ENCODE measurements at regions not wholly inside any gene's neighbourhood (a gene's known extent, or its start where the extent isn't known, plus 50 kb on each side); places are given as distances from the start of the nearest gene placed in this dataset.

GRCh38 chr6:14059791-14060436, 57.7 kb upstream of the CD83 start:
- no peaks in the 10 kb centered on the region for H3K4me1 ChIP-seq
- intact Hi-C loops (cut with DNase I; ENCODE audit: low total_unique reads), result no loop called here
- H3K4me3 ChIP-seq, result no peak overlapping the region
- TF ChIP-seq POLR2A (IDR thresholded peaks at IDR 0.05) (no peak), CTCF (IDR thresholded peaks at IDR 0.05) (no peak)
- DNase-seq, result no peak
- no peak overlapping the region for H3K27ac ChIP-seq
- H3K36me3 ChIP-seq, result no peaks in the 10 kb centered on the region
- H3K27me3 ChIP-seq, result no peaks in the 10 kb centered on the region
- no peaks in the 10 kb centered on the region for H3K9me3 ChIP-seq

GRCh38 chr6:14060971-14061370, 56.6 kb upstream of the CD83 start:
- Histone ChIP-seq H3K36me3 (no peaks in the 10 kb centered on the region), H3K4me1 (no peaks in the 10 kb centered on the region), H3K27me3 (no peaks in the 10 kb centered on the region), H3K4me3 (no peak overlapping the region), H3K27ac (no peak overlapping the region), H3K9me3 (no peaks in the 10 kb centered on the region)
- no peak for DNase-seq
- TF ChIP-seq CTCF (IDR thresholded peaks at IDR 0.05) (no peak), POLR2A (IDR thresholded peaks at IDR 0.05) (no peak)
- intact Hi-C loops (cut with DNase I; ENCODE audit: low total_unique reads), result no loop called here

- Histone ChIP-seq H3K27ac (no peak overlapping the region), H3K9me3 (no peaks in the 10 kb centered on the region), H3K36me3 (no peaks in the 10 kb centered on the region), H3K27me3 (no peaks in the 10 kb centered on the region), H3K4me1 (no peaks in the 10 kb centered on the region), H3K4me3 (no peak overlapping the region)
- intact Hi-C loops (cut with DNase I; ENCODE audit: low total_unique reads), result no loop called here
- no peak for DNase-seq
- TF ChIP-seq CTCF (IDR thresholded peaks at IDR 0.05), result no peak
- no peak for TF ChIP-seq POLR2A (IDR thresholded peaks at IDR 0.05)
Measured at GRCh38 chr6:14061643-14062042, 55.9 kb upstream of the CD83 start.

- no peak for DNase-seq
- Histone ChIP-seq H3K9me3 (no peaks in the 10 kb centered on the region), H3K27ac (no peak overlapping the region), H3K36me3 (no peaks in the 10 kb centered on the region), H3K27me3 (no peaks in the 10 kb centered on the region), H3K4me3 (no peak overlapping the region), H3K4me1 (no peaks in the 10 kb centered on the region)
- TF ChIP-seq POLR2A (IDR thresholded peaks at IDR 0.05), result no peak
- intact Hi-C loops (cut with DNase I; ENCODE audit: low total_unique reads), result no loop called here
Measured at GRCh38 chr6:14062345-14063029, 55.1 kb upstream of the CD83 start.

- TF ChIP-seq POLR2A (IDR thresholded peaks at IDR 0.05) (no peak), CTCF (IDR thresholded peaks at IDR 0.05) (no peak)
- intact Hi-C loops (cut with DNase I; ENCODE audit: low total_unique reads), result no loop called here
- Histone ChIP-seq H3K4me3 (no peak overlapping the region), H3K4me1 (no peaks in the 10 kb centered on the region), H3K9me3 (no peaks in the 10 kb centered on the region), H3K36me3 (no peaks in the 10 kb centered on the region), H3K27ac (no peak overlapping the region), H3K27me3 (no peaks in the 10 kb centered on the region)
- DNase-seq, result no peak
Measured at GRCh38 chr6:14063756-14064155, 53.8 kb upstream of the CD83 start.

Data from uterus (tissue), 3 donors.